ENCODE measurements at regions not wholly inside any gene's neighbourhood (a gene's known extent, or its start where the extent isn't known, plus 50 kb on each side); places are given as distances from the start of the nearest gene placed in this dataset.

DNA sequence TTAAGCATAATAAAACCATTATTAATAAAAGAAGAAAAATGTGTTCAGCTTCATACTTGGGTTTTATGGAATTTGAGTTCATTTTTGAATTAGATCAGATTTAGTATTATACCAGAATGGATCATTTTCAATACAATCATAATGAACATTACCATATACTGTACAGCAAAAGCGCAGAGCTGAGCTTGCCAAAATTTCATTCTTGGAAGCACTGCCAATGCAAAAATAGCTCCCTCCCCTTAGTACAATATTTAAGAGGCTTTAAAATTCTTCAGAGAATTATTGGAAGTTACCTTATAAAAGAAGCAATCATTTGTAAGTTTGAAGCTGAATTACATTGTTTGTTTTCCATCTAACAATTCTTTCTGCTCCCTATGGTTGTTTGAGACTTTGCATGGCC, 938.1 kb upstream of the SLC39A10 start:
- H3K27ac Mint-ChIP-seq (ENCODE audit: unreplicated experiment), result no peak overlapping the region
- DNase-seq (ENCODE audit: extremely low spot score, unreplicated experiment), result no peak
- H3K36me3 Mint-ChIP-seq (ENCODE audit: unreplicated experiment), result no peaks in the 10 kb centered on the region
- no peaks in the 10 kb centered on the region for H3K4me1 Mint-ChIP-seq (ENCODE audit: unreplicated experiment)
- TF ChIP-seq, protein P1, sequence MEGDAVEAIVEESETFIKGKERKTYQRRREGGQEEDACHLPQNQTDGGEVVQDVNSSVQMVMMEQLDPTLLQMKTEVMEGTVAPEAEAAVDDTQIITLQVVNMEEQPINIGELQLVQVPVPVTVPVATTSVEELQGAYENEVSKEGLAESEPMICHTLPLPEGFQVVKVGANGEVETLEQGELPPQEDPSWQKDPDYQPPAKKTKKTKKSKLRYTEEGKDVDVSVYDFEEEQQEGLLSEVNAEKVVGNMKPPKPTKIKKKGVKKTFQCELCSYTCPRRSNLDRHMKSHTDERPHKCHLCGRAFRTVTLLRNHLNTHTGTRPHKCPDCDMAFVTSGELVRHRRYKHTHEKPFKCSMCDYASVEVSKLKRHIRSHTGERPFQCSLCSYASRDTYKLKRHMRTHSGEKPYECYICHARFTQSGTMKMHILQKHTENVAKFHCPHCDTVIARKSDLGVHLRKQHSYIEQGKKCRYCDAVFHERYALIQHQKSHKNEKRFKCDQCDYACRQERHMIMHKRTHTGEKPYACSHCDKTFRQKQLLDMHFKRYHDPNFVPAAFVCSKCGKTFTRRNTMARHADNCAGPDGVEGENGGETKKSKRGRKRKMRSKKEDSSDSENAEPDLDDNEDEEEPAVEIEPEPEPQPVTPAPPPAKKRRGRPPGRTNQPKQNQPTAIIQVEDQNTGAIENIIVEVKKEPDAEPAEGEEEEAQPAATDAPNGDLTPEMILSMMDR (IDR thresholded peaks at IDR 0.05), result no peak
- H3K9me3 Mint-ChIP-seq (ENCODE audit: unreplicated experiment), result no peaks in the 10 kb centered on the region
- H3K27me3 Mint-ChIP-seq (ENCODE audit: unreplicated experiment), result no peaks in the 10 kb centered on the region
- H3K4me3 Mint-ChIP-seq (ENCODE audit: unreplicated experiment), result no peak overlapping the region

DNA sequence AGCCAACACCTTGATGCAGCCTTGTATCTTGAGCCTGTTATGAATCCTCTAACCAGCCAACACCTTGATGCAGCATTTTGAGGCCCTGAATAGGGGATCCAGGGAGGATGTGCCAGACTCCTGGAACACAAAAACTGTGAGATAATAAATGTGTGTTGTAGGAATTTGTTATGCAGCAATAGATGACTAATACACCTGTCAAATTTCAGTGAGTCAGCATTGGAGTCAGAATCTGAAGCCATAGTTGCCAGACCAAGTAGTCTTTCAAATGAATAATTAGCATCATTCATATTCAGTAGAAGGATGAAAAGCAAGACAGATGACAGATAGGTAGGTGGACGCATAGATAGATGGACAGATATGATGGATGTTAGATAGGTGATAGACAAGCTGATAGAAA, 942.5 kb upstream of the SLC39A10 start:
- DNase-seq (ENCODE audit: extremely low spot score, unreplicated experiment), result no peak
- Mint-ChIP-seq H3K27me3 (ENCODE audit: unreplicated experiment) (peaks cover 3% of the 10 kb centered on the region), H3K27ac (ENCODE audit: unreplicated experiment) (no peak overlapping the region), H3K36me3 (ENCODE audit: unreplicated experiment) (no peaks in the 10 kb centered on the region), H3K4me3 (ENCODE audit: unreplicated experiment) (no peak overlapping the region), H3K4me1 (ENCODE audit: unreplicated experiment) (no peaks in the 10 kb centered on the region), H3K9me3 (ENCODE audit: unreplicated experiment) (no peaks in the 10 kb centered on the region)
- TF ChIP-seq, protein P1 (IDR thresholded peaks at IDR 0.05), result no peak

DNA sequence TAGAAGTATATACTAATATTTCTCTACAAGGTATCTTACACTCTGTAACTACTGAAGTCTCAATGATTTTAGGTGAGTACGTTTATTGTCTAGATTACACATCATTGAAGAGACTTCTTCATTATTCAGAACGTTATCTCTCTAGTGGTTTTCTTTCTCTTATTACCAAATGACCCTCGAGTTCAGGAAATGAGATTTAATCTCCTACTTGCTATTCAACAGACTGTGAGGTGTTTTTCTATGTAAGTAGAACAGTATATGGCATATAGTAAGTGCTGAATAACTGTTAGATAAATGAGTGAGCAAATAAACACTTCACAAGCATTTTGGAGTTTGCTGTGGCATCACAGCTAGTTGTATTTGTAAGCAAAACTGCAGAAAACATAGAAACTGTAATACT, 947.2 kb upstream of the SLC39A10 start:
- peaks cover 6% of the 10 kb centered on the region for H3K27me3 Mint-ChIP-seq (ENCODE audit: unreplicated experiment)
- TF ChIP-seq, protein P1 (IDR thresholded peaks at IDR 0.05), result no peak
- no peaks in the 10 kb centered on the region for H3K4me1 Mint-ChIP-seq (ENCODE audit: unreplicated experiment)
- DNase-seq (ENCODE audit: extremely low spot score, unreplicated experiment), result no peak
- H3K36me3 Mint-ChIP-seq (ENCODE audit: unreplicated experiment), result no peaks in the 10 kb centered on the region
- no peak overlapping the region for H3K27ac Mint-ChIP-seq (ENCODE audit: unreplicated experiment)
- H3K9me3 Mint-ChIP-seq (ENCODE audit: unreplicated experiment), result no peaks in the 10 kb centered on the region
- no peak overlapping the region for H3K4me3 Mint-ChIP-seq (ENCODE audit: unreplicated experiment)

DNA sequence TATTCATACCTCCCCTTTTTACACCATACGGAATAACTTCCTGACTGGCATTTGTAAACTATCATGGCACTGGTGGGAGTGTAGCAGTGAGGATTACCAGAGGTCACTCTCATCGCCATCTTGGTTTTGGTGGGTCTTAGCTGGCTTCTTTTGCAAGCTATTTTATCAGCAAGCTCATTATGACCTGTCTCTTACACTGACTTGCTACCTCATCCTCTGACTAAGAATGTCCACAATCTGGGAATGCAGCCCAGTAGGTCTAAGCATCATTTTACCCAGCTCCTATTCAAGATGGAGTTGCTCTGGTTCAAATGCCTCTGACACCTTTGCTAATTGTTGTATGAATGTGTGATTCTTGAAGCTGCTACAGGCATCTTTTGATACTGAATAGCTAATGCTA, 950.8 kb upstream of the SLC39A10 start:
- DNase-seq (ENCODE audit: extremely low spot score, unreplicated experiment), result no peak
- Mint-ChIP-seq H3K4me1 (ENCODE audit: unreplicated experiment) (no peaks in the 10 kb centered on the region), H3K27me3 (ENCODE audit: unreplicated experiment) (peaks cover 6% of the 10 kb centered on the region), H3K9me3 (ENCODE audit: unreplicated experiment) (no peaks in the 10 kb centered on the region), H3K36me3 (ENCODE audit: unreplicated experiment) (no peaks in the 10 kb centered on the region), H3K27ac (ENCODE audit: unreplicated experiment) (no peak overlapping the region), H3K4me3 (ENCODE audit: unreplicated experiment) (no peak overlapping the region)
- TF ChIP-seq, protein P1 (IDR thresholded peaks at IDR 0.05), result no peak

DNA sequence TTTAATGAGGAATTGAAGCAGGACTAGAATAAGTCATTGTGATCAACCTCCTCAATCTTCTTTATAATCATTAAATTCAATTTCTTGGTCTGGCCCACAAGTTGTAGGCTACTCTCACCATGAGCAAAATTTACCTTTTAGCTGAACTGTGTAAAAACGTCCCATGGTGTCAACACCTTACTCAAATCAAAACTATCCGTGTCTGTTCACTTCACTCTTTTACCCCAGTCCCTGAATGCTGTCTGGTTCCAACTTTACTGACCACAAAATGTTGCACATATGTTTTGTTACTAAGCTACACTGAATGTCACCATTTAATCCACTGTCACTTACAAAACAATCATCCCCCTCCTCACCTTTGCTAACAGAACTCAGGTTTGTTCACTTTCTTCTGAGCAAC, 951.6 kb upstream of the SLC39A10 start:
- TF ChIP-seq, protein P1 (IDR thresholded peaks at IDR 0.05), result no peak
- Mint-ChIP-seq H3K27ac (ENCODE audit: unreplicated experiment) (no peak overlapping the region), H3K4me1 (ENCODE audit: unreplicated experiment) (no peaks in the 10 kb centered on the region), H3K9me3 (ENCODE audit: unreplicated experiment) (no peaks in the 10 kb centered on the region), H3K4me3 (ENCODE audit: unreplicated experiment) (no peak overlapping the region), H3K36me3 (ENCODE audit: unreplicated experiment) (no peaks in the 10 kb centered on the region), H3K27me3 (ENCODE audit: unreplicated experiment) (peaks cover 3% of the 10 kb centered on the region)
- DNase-seq (ENCODE audit: extremely low spot score, unreplicated experiment), result no peak

All from osteocyte (in vitro differentiated cells).